B cell (primary cell): ENCODE measurements at regions not wholly inside any gene's neighbourhood (a gene's known extent, or its start where the extent isn't known, plus 50 kb on each side); places are given as distances from the start of the nearest gene placed in this dataset.
"Not testable (repeated sequence)": the region's sequence is repeated elsewhere in the genome, so short reads cannot be mapped to it uniquely, and the experiment has no call there.

Source experiments
- ATAC-seq: fragments of 200-7000 bp; cut with Tn5 transposase; one replicate; pipeline ENCODE4 v1.10.0; 2021; ENCODE audit warnings: low read depth, mild to moderate bottlenecking, moderate number of reproducible peaks, moderate library complexity
- CTCF ChIA-PET: fragments of 350-600 bp; sonication (Branson Sonifier 250); formaldehyde crosslinking; loops from one replicate; lab custom pipeline; 2021; ENCODE audit warnings: antibody characterized with exemption, inconsistent platforms; lab: Charles Lee
- POLR2A ChIA-PET: fragments of 350-600 bp; sonication (Branson Sonifier 250); formaldehyde crosslinking; loops from one replicate; lab custom pipeline; 2021; ENCODE audit warnings: antibody characterized with exemption; lab: Charles Lee
- DNase-seq: peaks from one replicate; pipeline ENCODE4 v3.0.0; 2013
- H2AFZ ChIP-seq: 2 replicates; pipeline ENCODE4 v1.6.1; 2012; ENCODE audit warnings: mild to moderate bottlenecking, low read depth, low read length; ENCODE audit not compliant: insufficient read depth, poor library complexity, severe bottlenecking
- H3K27ac ChIP-seq, 2 donors: 1 replicate in 1 of 2; 2 replicates in 1 of 2; pipeline ENCODE4 v1.5.1; 2012 to 2013; ENCODE audit warnings: low read length in 2 of 2, mild to moderate bottlenecking in 2 of 2, moderate library complexity in 1 of 2
- H3K27me3 ChIP-seq, 4 experiments: fragments of 200-600 bp in 1 of 4; sonication (generic) in 1 of 4; replicated peaks in 1 of 4; 1 replicate in 2 of 4; 2 replicates in 2 of 4; pipeline versions ENCODE4 v1.6.1 to v1.7.0; 2013 to 2016; ENCODE audit warnings: low read length in 3 of 4, mild to moderate bottlenecking in 2 of 4, mixed read lengths in 1 of 4, moderate library complexity in 1 of 4; ENCODE audit not compliant: insufficient read depth in 4 of 4, control insufficient read depth in 3 of 4; ENCODE audit errors: control extremely low read depth in 1 of 4
- H3K36me3 ChIP-seq, 2 experiments: replicated peaks in 1 of 2; 1 replicate in 1 of 2; 2 replicates in 1 of 2; pipeline versions ENCODE4 v1.6.1 to v1.7.1; 2013; ENCODE audit warnings: low read length in 1 of 2; ENCODE audit not compliant: insufficient read depth in 2 of 2, control insufficient read depth in 1 of 2; ENCODE audit errors: control extremely low read depth in 1 of 2, extremely low read depth in 1 of 2
- H3K4me1 ChIP-seq, 2 donors: fragments of 200-600 bp in 1 of 2; sonication (generic) in 1 of 2; 1 replicate in 1 of 2; 2 replicates in 1 of 2; pipeline versions ENCODE4 v1.5.1 to v1.6.1; 2013 to 2017; ENCODE audit warnings: low read length in 2 of 2; ENCODE audit not compliant: control insufficient read depth in 2 of 2, insufficient read depth in 2 of 2
- H3K4me2 ChIP-seq: replicated peaks from 2 replicates; pipeline ENCODE3; 2012; ENCODE audit warnings: mild to moderate bottlenecking, low read depth, low read length; ENCODE audit not compliant: poor library complexity, severe bottlenecking
- H3K4me3 ChIP-seq, 5 experiments: fragments of 200-600 bp in 1 of 5; sonication (generic) in 1 of 5; 1 replicate in 3 of 5; 2 replicates in 2 of 5; pipeline versions ENCODE4 v1.5.1 to v1.7.0; 2011 to 2016; ENCODE audit warnings: low read length in 4 of 5, mild to moderate bottlenecking in 4 of 5, low read depth in 2 of 5, control low read depth in 1 of 5, moderate library complexity in 1 of 5; ENCODE audit not compliant: insufficient read depth in 1 of 5; ENCODE audit errors: control extremely low read depth in 1 of 5, extremely low read depth in 1 of 5
- H3K79me2 ChIP-seq: fragments of 200-600 bp; sonication (generic); one replicate; pipeline ENCODE4 v1.6.0; 2016; ENCODE audit warnings: low read length; ENCODE audit not compliant: control insufficient read depth, insufficient read depth
- H3K9ac ChIP-seq: fragments of 200-600 bp; sonication (generic); 2 replicates; pipeline ENCODE4 v1.6.1; 2017; ENCODE audit warnings: mild to moderate bottlenecking, low read length, moderate library complexity
- H3K9me3 ChIP-seq, 3 donors: one replicate each; pipeline versions ENCODE4 v1.6.1 to v1.7.1; 2013; ENCODE audit warnings: low read length in 2 of 3; ENCODE audit not compliant: control insufficient read depth in 2 of 3, insufficient read depth in 1 of 3; ENCODE audit errors: control extremely low read depth in 1 of 3
- H4K20me1 ChIP-seq: 2 replicates; pipeline ENCODE4 v1.6.0; 2012; ENCODE audit warnings: mild to moderate bottlenecking, low read length; ENCODE audit not compliant: insufficient read depth, control insufficient read depth, poor library complexity, severe bottlenecking
- H3K27ac Mint-ChIP-seq: one replicate; pipeline ENCODE4 v1.8.0; 2021; ENCODE audit warnings: mixed read lengths
- H3K27me3 Mint-ChIP-seq: one replicate; pipeline ENCODE4 v1.8.0; 2021; ENCODE audit warnings: mixed read lengths
- H3K4me1 Mint-ChIP-seq: one replicate; pipeline ENCODE4 v1.8.0; 2021; ENCODE audit warnings: mixed read lengths
- H3K4me3 Mint-ChIP-seq: one replicate; pipeline ENCODE4 v1.8.0; 2021; ENCODE audit warnings: mixed read lengths
- H3K9me3 Mint-ChIP-seq: one replicate; pipeline ENCODE4 v1.8.0; 2022; ENCODE audit warnings: mixed read lengths; ENCODE audit not compliant: insufficient read depth
- EZH2 ChIP-seq: IDR thresholded peaks from 2 replicates; pipeline ENCODE4 v1.6.1; 2012; ENCODE audit warnings: borderline replicate concordance, low read depth, mild to moderate bottlenecking, moderate library complexity, low read length; ENCODE audit not compliant: insufficient read depth, poor library complexity, severe bottlenecking
- WGBS: methylation state at CpG from one replicate; pipeline ENCODE4 v1.1.5; 2013; ENCODE audit warnings: missing lambda C conversion rate; ENCODE audit not compliant: insufficient coverage; 5-methylcytosine and 5-hydroxymethylcytosine counted together
- intact Hi-C: fragments of 100-400 bp; cut with micrococcal nuclease; formaldehyde crosslinking; loops from one replicate; pipeline ENCODE4 v1.10.0; 2022
- TF ChIP-seq, protein P1 (sequence below): fragments of 200-600 bp; IDR thresholded peaks from one replicate; pipeline ENCODE4 v1.8.0; 2022; ENCODE audit warnings: antibody characterized with exemption, mild to moderate bottlenecking

DNA sequence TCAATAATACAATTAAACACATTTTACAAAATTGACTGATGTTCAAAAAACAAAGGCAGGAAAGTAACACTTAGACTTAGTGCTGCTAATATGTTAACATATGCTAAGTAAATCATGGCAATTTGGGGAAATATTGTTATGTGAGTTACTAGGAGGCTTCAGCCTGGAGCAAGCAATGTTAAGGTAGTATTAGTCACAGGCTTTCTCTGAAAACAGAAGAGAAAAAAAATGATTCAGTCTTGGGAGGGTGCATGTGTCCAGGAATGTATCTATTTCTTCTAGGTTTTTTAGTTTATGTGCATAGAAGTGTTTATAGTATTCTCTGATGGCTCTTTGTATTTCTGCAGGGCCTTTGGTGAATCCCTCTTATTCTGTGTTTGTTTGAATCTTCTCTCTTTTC is 345.8 kb upstream of the TFPI start:
- DNase-seq (no peak), ATAC-seq (no peak)
- no peaks in the 10 kb centered on the region for H3K4me1 Mint-ChIP-seq
- POLR2A ChIA-PET = no interaction called here
- Histone ChIP-seq H4K20me1 (no peaks in the 10 kb centered on the region), H3K27me3 (no peaks in the 10 kb centered on the region), H3K36me3 (no peaks in the 10 kb centered on the region), H3K4me2 (no peak overlapping the region), H2AFZ (no peak overlapping the region), H3K79me2 (no peaks in the 10 kb centered on the region), H3K9me3 (peaks cover 0 to 2% (median 0%) of the 10 kb centered on the region in 3 donors), H3K9ac (no peak overlapping the region), H3K4me3 (no peak overlapping the region), H3K4me1 (no peaks in the 10 kb centered on the region), H3K27ac (no peak overlapping the region)
- CTCF ChIA-PET = no interaction called here
- intact Hi-C loops = no loop called here
- no peak overlapping the region for H3K4me3 Mint-ChIP-seq
- no peaks in the 10 kb centered on the region for H3K27me3 Mint-ChIP-seq
- peaks cover 8% of the 10 kb centered on the region for H3K9me3 Mint-ChIP-seq
- no peak for TF ChIP-seq EZH2
- TF ChIP-seq, protein P1, sequence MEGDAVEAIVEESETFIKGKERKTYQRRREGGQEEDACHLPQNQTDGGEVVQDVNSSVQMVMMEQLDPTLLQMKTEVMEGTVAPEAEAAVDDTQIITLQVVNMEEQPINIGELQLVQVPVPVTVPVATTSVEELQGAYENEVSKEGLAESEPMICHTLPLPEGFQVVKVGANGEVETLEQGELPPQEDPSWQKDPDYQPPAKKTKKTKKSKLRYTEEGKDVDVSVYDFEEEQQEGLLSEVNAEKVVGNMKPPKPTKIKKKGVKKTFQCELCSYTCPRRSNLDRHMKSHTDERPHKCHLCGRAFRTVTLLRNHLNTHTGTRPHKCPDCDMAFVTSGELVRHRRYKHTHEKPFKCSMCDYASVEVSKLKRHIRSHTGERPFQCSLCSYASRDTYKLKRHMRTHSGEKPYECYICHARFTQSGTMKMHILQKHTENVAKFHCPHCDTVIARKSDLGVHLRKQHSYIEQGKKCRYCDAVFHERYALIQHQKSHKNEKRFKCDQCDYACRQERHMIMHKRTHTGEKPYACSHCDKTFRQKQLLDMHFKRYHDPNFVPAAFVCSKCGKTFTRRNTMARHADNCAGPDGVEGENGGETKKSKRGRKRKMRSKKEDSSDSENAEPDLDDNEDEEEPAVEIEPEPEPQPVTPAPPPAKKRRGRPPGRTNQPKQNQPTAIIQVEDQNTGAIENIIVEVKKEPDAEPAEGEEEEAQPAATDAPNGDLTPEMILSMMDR = no peak
- H3K27ac Mint-ChIP-seq = no peak overlapping the region

DNA sequence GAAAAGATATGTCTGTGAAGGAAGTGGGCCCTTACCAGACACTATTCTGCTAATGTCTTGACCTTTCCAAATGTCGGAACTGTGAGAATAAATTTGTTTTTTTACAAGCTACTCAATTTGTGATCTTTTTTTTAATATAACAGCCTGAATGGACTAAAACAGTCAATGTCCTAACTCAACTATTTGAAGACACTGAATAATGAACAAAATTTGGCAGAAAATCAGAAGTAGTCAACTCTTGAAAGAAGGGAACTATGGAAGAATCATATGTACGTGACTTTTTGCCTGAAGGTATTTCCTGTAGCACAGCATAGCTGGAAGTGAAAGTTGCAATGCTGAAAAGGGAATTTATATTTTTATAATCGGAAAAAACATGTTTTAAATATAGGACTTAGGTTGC is 351.8 kb upstream of the TFPI start:
- H2AFZ ChIP-seq = no peak overlapping the region
- DNase-seq = no peak
- TF ChIP-seq, protein P1 = no peak
- no peak for TF ChIP-seq EZH2
- ChIA-PET CTCF (no interaction called here), POLR2A (no interaction called here)
- no peaks in the 10 kb centered on the region for H3K27me3 ChIP-seq
- no peaks in the 10 kb centered on the region for H3K27me3 Mint-ChIP-seq
- no peaks in the 10 kb centered on the region for H3K4me1 ChIP-seq
- no peak overlapping the region for H3K27ac ChIP-seq
- intact Hi-C loops = no loop called here
- H3K9me3 Mint-ChIP-seq = peaks cover 6% of the 10 kb centered on the region
- peaks cover 0 to 2% (median 0%) of the 10 kb centered on the region in 3 donors for H3K9me3 ChIP-seq
- H3K36me3 ChIP-seq = no peaks in the 10 kb centered on the region
- H3K4me1 Mint-ChIP-seq = no peaks in the 10 kb centered on the region
- ATAC-seq = no peak
- no peak overlapping the region for H3K27ac Mint-ChIP-seq
- no peak overlapping the region for H3K4me2 ChIP-seq
- H3K9ac ChIP-seq = no peak overlapping the region
- WGBS = 100% methylated on average over 1 of the region's 3 CpGs
- no peak overlapping the region for H3K4me3 ChIP-seq
- no peaks in the 10 kb centered on the region for H4K20me1 ChIP-seq
- H3K79me2 ChIP-seq = no peaks in the 10 kb centered on the region
- H3K4me3 Mint-ChIP-seq = no peak overlapping the region

DNA sequence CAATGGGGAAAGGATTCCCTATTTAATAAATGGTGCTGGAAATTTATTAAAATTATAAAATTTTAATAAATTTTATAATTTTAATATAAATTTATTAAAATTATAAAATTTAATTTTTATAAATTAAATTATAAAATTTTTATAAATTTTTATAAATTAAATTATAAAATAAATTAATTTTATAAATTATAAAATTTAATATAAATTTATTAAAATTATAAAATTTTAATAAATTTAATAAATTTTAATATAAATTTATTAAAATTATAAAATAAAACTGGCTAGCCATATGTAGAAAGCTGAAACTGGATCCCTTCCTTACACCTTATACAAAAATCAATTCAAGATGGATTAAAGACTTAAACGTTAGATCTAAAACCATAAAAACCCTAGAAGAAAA is 356.7 kb upstream of the TFPI start:
- H3K79me2 ChIP-seq, CTCF ChIA-PET, H3K9me3 ChIP-seq, H3K9me3 Mint-ChIP-seq, ATAC-seq, H3K36me3 ChIP-seq, H2AFZ ChIP-seq, H3K4me2 ChIP-seq, POLR2A ChIA-PET, H3K4me1 ChIP-seq, H3K4me3 ChIP-seq, intact Hi-C loops, DNase-seq, H3K4me1 Mint-ChIP-seq, H3K4me3 Mint-ChIP-seq, H3K27me3 ChIP-seq, H3K9ac ChIP-seq, H3K27me3 Mint-ChIP-seq, H4K20me1 ChIP-seq, H3K27ac ChIP-seq, H3K27ac Mint-ChIP-seq: not testable (repeated sequence)
- WGBS = no CpG with 5 or more reads among the region's 1 CpG
